ENCODE measurements at regions not wholly inside any gene's neighbourhood (a gene's known extent, or its start where the extent isn't known, plus 50 kb on each side); places are given as distances from the start of the nearest gene placed in this dataset.
"Not testable (repeated sequence)": the region's sequence is repeated elsewhere in the genome, so short reads cannot be mapped to it uniquely, and the experiment has no call there.

DNA sequence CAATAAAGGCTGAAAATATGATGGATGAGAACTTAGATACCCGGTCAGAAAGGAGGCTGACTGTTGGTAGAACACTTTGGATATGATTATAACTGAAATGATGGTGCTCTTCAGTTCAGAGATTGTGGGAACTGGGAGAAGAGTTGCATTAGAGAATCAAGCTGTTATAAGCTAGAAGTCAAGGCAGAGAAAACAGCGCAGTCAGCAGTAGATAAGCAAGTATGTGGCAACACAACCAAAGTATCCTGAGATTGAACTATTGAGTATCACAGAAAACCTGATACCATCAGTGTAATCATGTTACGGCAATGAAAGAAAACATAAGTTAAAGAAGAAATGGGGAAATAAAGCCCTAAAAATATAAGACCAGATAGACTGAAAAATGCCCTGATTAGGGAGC lies 633.9 kb upstream of the LRRTM1 start:
- Histone ChIP-seq H3K9ac (ENCODE audit: insufficient read depth in 1 of 2, low read length in 2 of 2) (no peak overlapping the region), H3K27me3 (ENCODE audit: control insufficient read depth in 3 of 3, insufficient read depth in 3 of 3, low read length in 2 of 3) (no peaks in the 10 kb centered on the region), H3K36me3 (ENCODE audit: control insufficient read depth in 4 of 4, insufficient read depth in 4 of 4, low read length in 4 of 4) (no peaks in the 10 kb centered on the region), H3K4me1 (ENCODE audit: control insufficient read depth in 5 of 5, insufficient read depth in 5 of 5, low read length in 5 of 5) (no peaks in the 10 kb centered on the region), H3K9me3 (ENCODE audit: control insufficient read depth in 4 of 4, insufficient read depth in 3 of 4, low read length in 3 of 4) (peaks cover 0 to 2% (median under 1%) of the 10 kb centered on the region in 4 donors), H3K27ac (ENCODE audit: low read depth in 1 of 2, low read length in 1 of 2) (no peak overlapping the region), H3K4me3 (no peak overlapping the region)
- DNase-seq (no peak), ATAC-seq (ENCODE audit: insufficient read depth, low FRiP score) (no peak)
- WGBS, 2 donors, result 68 to 69% methylated on average over 3 of the region's 3 CpGs
- TF ChIP-seq, protein P1, sequence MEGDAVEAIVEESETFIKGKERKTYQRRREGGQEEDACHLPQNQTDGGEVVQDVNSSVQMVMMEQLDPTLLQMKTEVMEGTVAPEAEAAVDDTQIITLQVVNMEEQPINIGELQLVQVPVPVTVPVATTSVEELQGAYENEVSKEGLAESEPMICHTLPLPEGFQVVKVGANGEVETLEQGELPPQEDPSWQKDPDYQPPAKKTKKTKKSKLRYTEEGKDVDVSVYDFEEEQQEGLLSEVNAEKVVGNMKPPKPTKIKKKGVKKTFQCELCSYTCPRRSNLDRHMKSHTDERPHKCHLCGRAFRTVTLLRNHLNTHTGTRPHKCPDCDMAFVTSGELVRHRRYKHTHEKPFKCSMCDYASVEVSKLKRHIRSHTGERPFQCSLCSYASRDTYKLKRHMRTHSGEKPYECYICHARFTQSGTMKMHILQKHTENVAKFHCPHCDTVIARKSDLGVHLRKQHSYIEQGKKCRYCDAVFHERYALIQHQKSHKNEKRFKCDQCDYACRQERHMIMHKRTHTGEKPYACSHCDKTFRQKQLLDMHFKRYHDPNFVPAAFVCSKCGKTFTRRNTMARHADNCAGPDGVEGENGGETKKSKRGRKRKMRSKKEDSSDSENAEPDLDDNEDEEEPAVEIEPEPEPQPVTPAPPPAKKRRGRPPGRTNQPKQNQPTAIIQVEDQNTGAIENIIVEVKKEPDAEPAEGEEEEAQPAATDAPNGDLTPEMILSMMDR (IDR thresholded peaks at IDR 0.05; ENCODE audit: control extremely low read depth, extremely low read depth), result no peak

DNA sequence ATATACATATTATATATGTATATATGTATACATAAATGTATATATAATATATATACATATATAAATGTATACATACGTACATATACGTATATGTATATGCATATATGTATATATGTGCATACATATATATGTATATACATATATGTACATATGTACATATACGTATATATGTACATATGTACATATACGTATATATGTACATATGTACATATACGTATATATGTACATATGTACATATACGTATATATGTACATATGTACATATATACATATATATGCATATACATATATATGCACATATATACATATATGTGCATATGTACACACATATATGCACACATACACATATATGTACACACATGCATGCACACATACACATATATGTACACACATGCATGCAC lies 627.3 kb upstream of the LRRTM1 start:
- WGBS, 2 donors, result 94 to 96% methylated on average over 4 to 5 of the region's 6 CpGs
- not testable (repeated sequence) for ATAC-seq (ENCODE audit: insufficient read depth, low FRiP score); H3K4me3 ChIP-seq; H3K27me3 ChIP-seq (ENCODE audit: control insufficient read depth in 3 of 3, insufficient read depth in 3 of 3, low read length in 2 of 3); H3K9me3 ChIP-seq (ENCODE audit: control insufficient read depth in 4 of 4, insufficient read depth in 3 of 4, low read length in 3 of 4); DNase-seq; H3K27ac ChIP-seq (ENCODE audit: low read depth in 1 of 2, low read length in 1 of 2); H3K36me3 ChIP-seq (ENCODE audit: control insufficient read depth in 4 of 4, insufficient read depth in 4 of 4, low read length in 4 of 4); H3K9ac ChIP-seq (ENCODE audit: insufficient read depth in 1 of 2, low read length in 2 of 2); H3K4me1 ChIP-seq (ENCODE audit: control insufficient read depth in 5 of 5, insufficient read depth in 5 of 5, low read length in 5 of 5)

DNA sequence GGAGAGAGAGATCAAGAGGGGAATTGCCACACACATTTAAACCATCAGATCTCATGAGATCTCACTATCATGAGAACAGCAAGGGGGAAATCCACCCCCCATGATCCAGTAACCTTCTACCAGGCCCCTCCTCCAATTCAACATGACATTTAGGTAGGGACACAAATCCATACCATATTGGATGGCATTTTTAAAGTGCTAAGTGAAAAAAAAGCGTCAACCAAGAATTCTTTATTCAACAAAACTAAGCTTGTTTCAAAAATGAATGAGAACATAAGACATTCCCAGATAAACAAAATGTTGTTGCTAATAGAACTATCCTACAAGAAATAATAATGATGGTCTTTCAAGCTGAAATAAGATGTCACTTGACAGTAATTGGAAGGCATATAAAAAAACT lies 626.2 kb upstream of the LRRTM1 start:
- no peak for DNase-seq
- WGBS, 2 donors, result 90 to 93% methylated on average over 1 of the region's 1 CpG
- Histone ChIP-seq H3K4me1 (ENCODE audit: control insufficient read depth in 5 of 5, insufficient read depth in 5 of 5, low read length in 5 of 5) (no peaks in the 10 kb centered on the region), H3K36me3 (ENCODE audit: control insufficient read depth in 4 of 4, insufficient read depth in 4 of 4, low read length in 4 of 4) (no peaks in the 10 kb centered on the region), H3K4me3 (no peak overlapping the region), H3K9ac (ENCODE audit: insufficient read depth in 1 of 2, low read length in 2 of 2) (no peak overlapping the region), H3K27ac (ENCODE audit: low read depth in 1 of 2, low read length in 1 of 2) (no peak overlapping the region), H3K27me3 (ENCODE audit: control insufficient read depth in 3 of 3, insufficient read depth in 3 of 3, low read length in 2 of 3) (no peaks in the 10 kb centered on the region), H3K9me3 (ENCODE audit: control insufficient read depth in 4 of 4, insufficient read depth in 3 of 4, low read length in 3 of 4) (peaks cover 2 to 5% (median 4%) of the 10 kb centered on the region in 4 donors)
- ATAC-seq (ENCODE audit: insufficient read depth, low FRiP score), result no peak
- TF ChIP-seq, protein P1 (IDR thresholded peaks at IDR 0.05; ENCODE audit: control extremely low read depth, extremely low read depth), result no peak

DNA sequence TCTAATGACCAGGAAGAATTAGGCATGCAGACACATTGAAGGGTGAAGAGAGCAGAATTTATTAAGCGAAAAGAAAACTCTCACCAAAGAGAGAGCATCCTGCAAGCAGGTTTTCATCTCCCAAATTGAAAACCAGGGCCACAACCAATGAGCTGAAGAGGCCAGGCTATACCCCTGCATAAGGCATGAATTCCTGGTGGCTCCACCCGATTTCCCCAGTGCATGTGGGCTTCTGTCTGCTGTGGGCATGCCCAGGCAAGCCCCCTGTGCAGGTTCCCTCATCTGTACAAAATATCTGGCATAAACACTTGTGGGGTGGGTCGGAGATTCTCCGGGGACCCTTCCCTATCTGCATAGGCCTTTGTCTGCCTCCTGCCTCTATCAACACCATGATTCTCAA lies 621.6 kb upstream of the LRRTM1 start:
- H3K4me3 ChIP-seq, result no peak overlapping the region
- peaks cover 0 to 4% (median 2%) of the 10 kb centered on the region in 4 donors for H3K9me3 ChIP-seq (ENCODE audit: control insufficient read depth in 4 of 4, insufficient read depth in 3 of 4, low read length in 3 of 4)
- H3K36me3 ChIP-seq (ENCODE audit: control insufficient read depth in 4 of 4, insufficient read depth in 4 of 4, low read length in 4 of 4), result no peaks in the 10 kb centered on the region
- no peaks in the 10 kb centered on the region for H3K27me3 ChIP-seq (ENCODE audit: control insufficient read depth in 3 of 3, insufficient read depth in 3 of 3, low read length in 2 of 3)
- WGBS, 2 donors, result 59 to 77% methylated on average over 4 of the region's 4 CpGs
- H3K4me1 ChIP-seq (ENCODE audit: control insufficient read depth in 5 of 5, insufficient read depth in 5 of 5, low read length in 5 of 5), result no peaks in the 10 kb centered on the region
- DNase-seq (no peak), ATAC-seq (ENCODE audit: insufficient read depth, low FRiP score) (no peak)
- no peak overlapping the region for H3K9ac ChIP-seq (ENCODE audit: insufficient read depth in 1 of 2, low read length in 2 of 2)
- H3K27ac ChIP-seq (ENCODE audit: low read depth in 1 of 2, low read length in 1 of 2), result no peak overlapping the region
- TF ChIP-seq, protein P1 (IDR thresholded peaks at IDR 0.05; ENCODE audit: control extremely low read depth, extremely low read depth), result no peak
